ENCODE measurements at regions not wholly inside any gene's neighbourhood (a gene's known extent, or its start where the extent isn't known, plus 50 kb on each side); places are given as distances from the start of the nearest gene placed in this dataset.
"Not testable (repeated sequence)": the region's sequence is repeated elsewhere in the genome, so short reads cannot be mapped to it uniquely, and the experiment has no call there.

- not testable (repeated sequence) for DNase-seq
Observed at GRCh38 chr9:87049929-87050608, 102.8 kb upstream of the GAS1 start.

- no peak for DNase-seq
Observed at GRCh38 chr9:87054999-87055686, 107.8 kb upstream of the GAS1 start.

- no peak for DNase-seq
Observed at GRCh38 chr9:87059772-87060171, 112.5 kb upstream of the GAS1 start.

- no peak for DNase-seq
Observed at GRCh38 chr9:87062746-87063145, 115.4 kb upstream of the GAS1 start.

- DNase-seq, result no peak
Observed at GRCh38 chr9:87063246-87063645, 115.9 kb upstream of the GAS1 start.

- no peak for DNase-seq
Observed at GRCh38 chr9:87063871-87064270, 116.6 kb upstream of the GAS1 start.

GRCh38 chr9:87064311-87064710, 117.0 kb upstream of the GAS1 start:
- DNase-seq, result no peak

- no peak for DNase-seq
Observed at GRCh38 chr9:87065981-87066380, 118.7 kb upstream of the GAS1 start.

GRCh38 chr9:87067426-87067825, 120.1 kb upstream of the GAS1 start:
- no peak for DNase-seq

GRCh38 chr9:87068177-87068840, 121.0 kb upstream of the GAS1 start:
- no peak for DNase-seq

- DNase-seq, result no peak
Observed at GRCh38 chr9:87069690-87070089, 122.4 kb upstream of the GAS1 start.

- DNase-seq, result no peak
Observed at GRCh38 chr9:87070336-87070735, 123.0 kb upstream of the GAS1 start.

GRCh38 chr9:87071473-87071872, 124.2 kb upstream of the GAS1 start:
- no peak for DNase-seq

- no peak for DNase-seq
Observed at GRCh38 chr9:87073692-87074091, 126.4 kb upstream of the GAS1 start.

GRCh38 chr9:87075537-87075936, 128.2 kb upstream of the GAS1 start:
- no peak for DNase-seq

- no peak for DNase-seq
Observed at GRCh38 chr9:87076825-87077224, 129.5 kb upstream of the GAS1 start.

- no peak for DNase-seq
Observed at GRCh38 chr9:87077986-87078385, 130.7 kb upstream of the GAS1 start.

GRCh38 chr9:87080512-87081264, 133.4 kb upstream of the GAS1 start:
- DNase-seq, result no peak

- no peak for DNase-seq
Observed at GRCh38 chr9:87081503-87081902, 134.2 kb upstream of the GAS1 start.

GRCh38 chr9:87083986-87084385, 136.7 kb upstream of the GAS1 start:
- DNase-seq, result no peak

GRCh38 chr9:87084407-87084806, 137.1 kb upstream of the GAS1 start:
- no peak for DNase-seq

GRCh38 chr9:87085073-87085472, 137.8 kb upstream of the GAS1 start:
- DNase-seq, result no peak

- no peak for DNase-seq
Observed at GRCh38 chr9:87085521-87085920, 138.2 kb upstream of the GAS1 start.

Data from CD4-positive, alpha-beta T cell treated with Interleukin-4 for 4 hours (primary cell).